ENCODE measurements at regions not wholly inside any gene's neighbourhood (a gene's known extent, or its start where the extent isn't known, plus 50 kb on each side); places are given as distances from the start of the nearest gene placed in this dataset.

DNA sequence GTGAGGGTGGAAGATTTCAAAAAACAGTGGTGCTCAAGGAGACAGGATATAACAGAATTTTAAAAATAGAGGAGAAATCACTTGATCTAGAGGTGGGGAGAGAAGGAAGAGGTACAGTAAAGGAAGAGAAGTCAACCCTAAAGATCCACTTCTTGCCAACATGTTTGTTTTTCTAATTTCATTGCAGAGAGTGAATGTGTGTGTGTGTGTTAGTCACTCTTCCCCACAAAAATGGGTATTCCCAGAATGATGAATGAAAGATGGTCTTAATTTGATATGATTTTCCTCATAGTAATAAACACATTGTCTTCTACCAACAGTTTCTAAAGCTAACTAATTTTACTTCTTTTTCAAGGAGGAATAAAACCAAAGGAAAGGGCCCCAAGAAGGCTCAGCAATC, 74.2 kb upstream of the NGF start:
- DNase-seq: no peak

DNA sequence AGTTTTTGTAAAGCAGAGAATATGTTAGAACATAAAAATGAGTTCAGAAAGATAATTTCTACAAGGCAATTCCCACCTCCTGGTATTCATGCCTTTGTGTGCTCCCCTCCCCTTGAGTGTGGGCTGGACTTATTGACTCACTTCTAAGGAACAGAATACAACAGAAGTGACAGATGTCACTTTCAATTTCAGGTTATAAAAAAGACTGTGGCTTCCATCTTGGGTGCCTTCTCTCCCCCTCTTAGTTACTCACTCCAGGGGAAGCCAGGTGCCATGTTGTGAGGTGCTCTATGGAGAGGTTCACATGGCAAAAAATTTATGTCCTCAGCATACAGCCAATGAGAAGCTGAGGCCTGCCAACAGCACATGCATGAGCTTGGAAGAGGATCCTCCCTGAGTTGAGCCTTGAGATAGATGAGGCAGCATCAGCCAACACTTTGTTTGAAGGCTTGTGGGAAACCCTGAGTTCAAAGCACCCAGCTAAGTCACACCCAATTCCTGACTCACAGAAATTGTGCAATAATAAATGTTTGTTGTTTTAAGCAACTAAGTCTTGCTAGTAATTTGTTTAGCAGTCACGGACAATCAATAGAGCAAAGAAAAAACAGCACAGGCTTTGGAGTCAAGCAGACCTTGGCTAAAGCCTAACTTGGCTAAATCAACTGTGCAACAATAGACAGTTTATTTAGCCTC, 73.5 kb upstream of the NGF start:
- DNase-seq: no peak

GRCh38 chr1:115409094-115410015, 71.3 kb upstream of the NGF start:
- no peak for DNase-seq

GRCh38 chr1:115408533-115408932, 70.5 kb upstream of the NGF start:
- DNase-seq: no peak

DNA sequence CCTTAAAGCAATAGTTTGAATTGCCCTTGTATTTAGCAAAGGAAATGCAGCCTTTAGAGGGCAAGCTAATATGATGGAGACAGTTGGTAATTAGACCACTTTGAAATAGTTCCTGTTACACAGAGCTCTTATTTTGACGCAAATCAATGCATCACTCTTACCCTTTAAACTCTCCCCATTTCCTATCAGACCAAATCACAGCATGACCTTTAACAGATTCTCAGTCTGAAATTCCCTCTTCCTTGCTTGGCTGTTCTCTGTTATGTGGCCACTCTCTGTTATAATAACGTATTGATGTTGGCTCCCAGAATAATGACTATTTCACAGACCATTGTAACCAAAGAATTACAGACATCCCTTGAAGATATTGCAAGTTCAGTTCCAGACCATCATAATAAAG, 66.9 kb upstream of the NGF start:
- DNase-seq: no peak

GRCh38 chr1:115402753-115403184, 64.7 kb upstream of the NGF start:
- no peak for DNase-seq

DNA sequence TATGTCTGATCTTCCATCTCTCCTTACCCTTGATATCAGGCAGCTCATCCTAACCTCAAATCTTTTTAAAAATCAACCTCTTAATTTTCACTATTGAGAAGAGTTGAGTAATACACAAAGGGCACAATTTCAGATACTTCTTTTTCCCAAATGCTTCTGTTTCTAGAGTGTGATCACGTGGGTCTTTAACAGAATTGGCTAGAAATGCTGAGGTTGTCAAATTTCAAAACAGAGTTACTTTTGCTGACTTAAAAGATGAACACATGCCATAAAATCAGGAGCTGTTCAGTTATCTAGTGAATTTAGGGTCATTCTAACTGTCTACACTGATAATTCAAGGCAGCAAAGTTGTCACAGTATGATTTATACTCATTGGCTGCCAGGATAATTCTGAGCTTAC, 63.6 kb upstream of the NGF start:
- no peak for DNase-seq

GRCh38 chr1:115400891-115401290, 62.8 kb upstream of the NGF start:
- DNase-seq: no peak

GRCh38 chr1:115400426-115400825, 62.4 kb upstream of the NGF start:
- DNase-seq: no peak

GRCh38 chr1:115398745-115399144, 60.7 kb upstream of the NGF start:
- DNase-seq: no peak

Measured in islet precursor cell (in vitro differentiated cells).